CD14-positive monocyte (primary cell): ENCODE measurements at regions not wholly inside any gene's neighbourhood (a gene's known extent, or its start where the extent isn't known, plus 50 kb on each side); places are given as distances from the start of the nearest gene placed in this dataset.

Experiments
- DNase-seq, 3 donors: peaks; one replicate each; pipeline ENCODE4 v3.0.0-alpha.2; 2011 to 2022
- H2AFZ ChIP-seq: 2 replicates; pipeline ENCODE4 v1.6.0; 2012; ENCODE audit warnings: mild to moderate bottlenecking, low read depth, low read length, inconsistent platforms; ENCODE audit not compliant: insufficient read depth, poor library complexity, severe bottlenecking
- H3K27ac ChIP-seq, 2 donors: 1 replicate in 1 of 2; 2 replicates in 1 of 2; pipeline ENCODE4 v1.5.1; 2012 to 2013; ENCODE audit warnings: low read length in 2 of 2, control low read depth in 1 of 2, inconsistent platforms in 1 of 2, low read depth in 1 of 2, mild to moderate bottlenecking in 1 of 2
- H3K27me3 ChIP-seq, 2 donors: one replicate each; pipeline versions ENCODE4 v1.6.0 to v1.6.1; 2011 to 2013; ENCODE audit warnings: low read length in 2 of 2; ENCODE audit not compliant: control insufficient read depth in 2 of 2, insufficient read depth in 2 of 2
- H3K36me3 ChIP-seq, 2 donors: replicated peaks in 1 of 2; 1 replicate in 1 of 2; 2 replicates in 1 of 2; pipeline versions ENCODE4 v1.5.1 to v1.6.1; 2012 to 2013; ENCODE audit warnings: low read length in 2 of 2, control low read depth in 1 of 2, inconsistent platforms in 1 of 2, mild to moderate bottlenecking in 1 of 2; ENCODE audit not compliant: insufficient read depth in 2 of 2, control insufficient read depth in 1 of 2
- H3K4me1 ChIP-seq, 2 donors: 1 replicate in 1 of 2; 2 replicates in 1 of 2; pipeline versions ENCODE4 v1.5.1 to v1.6.1; 2012 to 2013; ENCODE audit warnings: low read length in 2 of 2, control low read depth in 1 of 2, inconsistent platforms in 1 of 2, mild to moderate bottlenecking in 1 of 2, moderate library complexity in 1 of 2; ENCODE audit not compliant: insufficient read depth in 2 of 2, control insufficient read depth in 1 of 2
- H3K4me2 ChIP-seq: replicated peaks from 2 replicates; pipeline ENCODE3; 2012; ENCODE audit warnings: low read length, moderate library complexity, mild to moderate bottlenecking; ENCODE audit not compliant: poor library complexity, severe bottlenecking; ENCODE audit errors: extremely low read depth
- H3K4me3 ChIP-seq, 3 experiments: fragments of 200-600 bp in 1 of 3; sonication (generic) in 1 of 3; replicated peaks in 1 of 3; 1 replicate in 2 of 3; 2 replicates in 1 of 3; pipeline ENCODE4 v1.5.1; 2011 to 2013; ENCODE audit warnings: low read length in 3 of 3, mild to moderate bottlenecking in 3 of 3, control low read depth in 2 of 3, low read depth in 2 of 3, inconsistent platforms in 1 of 3, moderate library complexity in 1 of 3
- H3K79me2 ChIP-seq: 2 replicates; pipeline ENCODE4 v1.6.0; 2012; ENCODE audit warnings: mild to moderate bottlenecking, control low read depth, inconsistent platforms, low read length, moderate library complexity; ENCODE audit not compliant: insufficient read depth
- H3K9ac ChIP-seq: 2 replicates; pipeline ENCODE4 v1.6.0; 2017; ENCODE audit warnings: low read length, mild to moderate bottlenecking; ENCODE audit not compliant: insufficient read depth, poor library complexity, severe bottlenecking
- H3K9me3 ChIP-seq, 2 donors: replicated peaks in 1 of 2; 1 replicate in 1 of 2; 2 replicates in 1 of 2; pipeline versions ENCODE4 v1.5.1 to v1.6.1; 2012 to 2013; ENCODE audit warnings: low read length in 2 of 2, control low read depth in 1 of 2; ENCODE audit not compliant: control insufficient read depth in 1 of 2, insufficient read depth in 1 of 2
- H4K20me1 ChIP-seq: 2 replicates; pipeline ENCODE4 v1.6.0; 2012; ENCODE audit warnings: mild to moderate bottlenecking, low read length, control low read depth, moderate library complexity; ENCODE audit not compliant: insufficient read depth
- H3K27ac Mint-ChIP-seq, 7 donors: one replicate each; pipeline ENCODE4 v1.8.0; 2020; ENCODE audit warnings: mild to moderate bottlenecking in 7 of 7, mixed read lengths in 7 of 7, moderate library complexity in 6 of 7, inconsistent platforms in 2 of 7
- H3K27me3 Mint-ChIP-seq, 3 donors: one replicate each; pipeline ENCODE4 v1.8.0; 2021 to 2022; ENCODE audit warnings: low read depth in 3 of 3, mild to moderate bottlenecking in 3 of 3, mixed read lengths in 3 of 3, moderate library complexity in 3 of 3, inconsistent platforms in 1 of 3
- H3K36me3 Mint-ChIP-seq, 2 donors: one replicate each; pipeline ENCODE4 v1.8.0; 2020; ENCODE audit warnings: mixed read lengths in 2 of 2, inconsistent platforms in 1 of 2, mild to moderate bottlenecking in 1 of 2
- H3K4me1 Mint-ChIP-seq: one replicate; pipeline ENCODE4 v1.8.0; 2020; ENCODE audit warnings: mild to moderate bottlenecking, mixed read lengths
- H3K4me3 Mint-ChIP-seq, 2 donors: one replicate each; pipeline ENCODE4 v1.8.0; 2020; ENCODE audit warnings: mild to moderate bottlenecking in 2 of 2, mixed read lengths in 2 of 2, moderate library complexity in 1 of 2
- H3K9me3 Mint-ChIP-seq, 7 donors: one replicate each; pipeline ENCODE4 v1.8.0; 2020 to 2022; ENCODE audit warnings: mixed read lengths in 7 of 7, mild to moderate bottlenecking in 6 of 7, moderate library complexity in 6 of 7, inconsistent platforms in 2 of 7
- WGBS: methylation state at CpG from one replicate; pipeline ENCODE4 v1.1.5; 2013; ENCODE audit warnings: missing lambda C conversion rate; ENCODE audit not compliant: insufficient coverage; 5-methylcytosine and 5-hydroxymethylcytosine counted together
- intact Hi-C, 2 donors: fragments of 100-400 bp; cut with micrococcal nuclease; formaldehyde crosslinking; loops; one replicate each; pipeline versions ENCODE4 v1.15.0 to v1.15.1; 2023
- TF ChIP-seq, protein P1 (sequence below): fragments of 200-600 bp; IDR thresholded peaks from one replicate; pipeline ENCODE4 v1.8.0; 2022; ENCODE audit warnings: antibody characterized with exemption, mild to moderate bottlenecking

DNA sequence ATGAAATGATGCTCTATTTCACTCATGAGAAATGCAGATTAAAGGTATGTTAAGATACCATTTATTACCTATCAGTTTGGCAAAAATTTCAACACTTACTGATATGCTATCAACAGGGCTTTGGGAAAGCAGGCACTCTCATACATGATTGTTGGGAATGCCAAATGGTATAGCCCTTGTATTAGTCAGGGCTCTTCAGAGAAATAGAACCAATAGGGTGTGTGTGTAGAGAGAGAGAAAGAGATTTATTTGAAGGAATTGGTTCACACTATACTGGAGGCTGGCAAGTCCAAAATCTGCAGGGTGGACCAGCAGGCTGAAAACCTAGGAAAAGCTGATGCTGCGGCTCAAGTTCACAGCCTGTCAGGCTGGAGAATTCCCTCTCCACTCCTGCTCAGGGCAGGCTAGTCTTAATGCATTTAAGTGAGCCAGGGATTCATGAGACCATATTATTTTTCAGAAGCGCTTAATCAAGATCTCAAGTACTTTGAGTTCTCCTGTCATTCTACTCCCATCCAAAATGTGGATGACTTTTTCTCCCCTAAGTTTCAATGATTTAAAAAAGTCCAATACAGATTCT is 72.4 kb downstream of the NHLRC3 start:
- DNase-seq = no peak
- TF ChIP-seq, protein P1, sequence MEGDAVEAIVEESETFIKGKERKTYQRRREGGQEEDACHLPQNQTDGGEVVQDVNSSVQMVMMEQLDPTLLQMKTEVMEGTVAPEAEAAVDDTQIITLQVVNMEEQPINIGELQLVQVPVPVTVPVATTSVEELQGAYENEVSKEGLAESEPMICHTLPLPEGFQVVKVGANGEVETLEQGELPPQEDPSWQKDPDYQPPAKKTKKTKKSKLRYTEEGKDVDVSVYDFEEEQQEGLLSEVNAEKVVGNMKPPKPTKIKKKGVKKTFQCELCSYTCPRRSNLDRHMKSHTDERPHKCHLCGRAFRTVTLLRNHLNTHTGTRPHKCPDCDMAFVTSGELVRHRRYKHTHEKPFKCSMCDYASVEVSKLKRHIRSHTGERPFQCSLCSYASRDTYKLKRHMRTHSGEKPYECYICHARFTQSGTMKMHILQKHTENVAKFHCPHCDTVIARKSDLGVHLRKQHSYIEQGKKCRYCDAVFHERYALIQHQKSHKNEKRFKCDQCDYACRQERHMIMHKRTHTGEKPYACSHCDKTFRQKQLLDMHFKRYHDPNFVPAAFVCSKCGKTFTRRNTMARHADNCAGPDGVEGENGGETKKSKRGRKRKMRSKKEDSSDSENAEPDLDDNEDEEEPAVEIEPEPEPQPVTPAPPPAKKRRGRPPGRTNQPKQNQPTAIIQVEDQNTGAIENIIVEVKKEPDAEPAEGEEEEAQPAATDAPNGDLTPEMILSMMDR = no peak
- Mint-ChIP-seq H3K4me1 (no peaks in the 10 kb centered on the region), H3K27me3 (peaks cover 2 to 9% (median 4%) of the 10 kb centered on the region in 3 donors), H3K9me3 (peaks cover 0 to 6% (median 2%) of the 10 kb centered on the region in 7 donors), H3K27ac (no peak overlapping the region), H3K36me3 (no peaks in the 10 kb centered on the region), H3K4me3 (no peak overlapping the region)
- no peaks in the 10 kb centered on the region for H4K20me1 ChIP-seq
- intact Hi-C loops = no loop called here
- H3K9me3 ChIP-seq = no peaks in the 10 kb centered on the region
- no peak overlapping the region for H3K27ac ChIP-seq
- no peaks in the 10 kb centered on the region for H3K27me3 ChIP-seq
- no peak overlapping the region for H3K9ac ChIP-seq
- H3K4me3 ChIP-seq = no peak overlapping the region
- no peaks in the 10 kb centered on the region for H3K79me2 ChIP-seq
- 100% methylated on average over 2 of the region's 2 CpGs for WGBS
- H2AFZ ChIP-seq = no peak overlapping the region
- no peak overlapping the region for H3K4me2 ChIP-seq
- H3K36me3 ChIP-seq = no peaks in the 10 kb centered on the region
- no peaks in the 10 kb centered on the region for H3K4me1 ChIP-seq

DNA sequence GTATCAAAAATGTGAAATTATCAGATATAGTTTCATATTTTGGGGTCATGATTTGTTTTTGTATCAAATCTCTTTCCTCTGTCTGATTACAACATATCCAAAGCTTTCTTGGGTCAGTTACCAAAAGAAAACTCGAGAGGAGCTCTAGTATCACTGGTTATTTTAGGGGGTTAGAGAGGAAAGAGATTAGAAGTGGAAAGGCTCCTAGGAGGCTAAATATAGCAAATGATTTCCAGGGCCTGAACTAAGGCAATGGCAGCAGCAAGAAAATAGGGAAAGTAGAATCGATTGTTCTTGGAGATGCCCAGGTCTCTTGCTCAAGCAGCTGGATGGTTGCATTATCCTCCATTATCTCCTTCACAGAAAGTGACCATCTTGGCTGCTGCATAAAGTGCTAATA is 72.9 kb downstream of the NHLRC3 start:
- Histone ChIP-seq H3K4me1 (no peaks in the 10 kb centered on the region), H4K20me1 (no peaks in the 10 kb centered on the region), H3K27me3 (no peaks in the 10 kb centered on the region), H3K9me3 (no peaks in the 10 kb centered on the region), H3K79me2 (no peaks in the 10 kb centered on the region), H3K4me3 (no peak overlapping the region), H3K9ac (no peak overlapping the region), H3K36me3 (no peaks in the 10 kb centered on the region), H3K27ac (no peak overlapping the region), H3K4me2 (no peak overlapping the region), H2AFZ (no peak overlapping the region)
- intact Hi-C loops = no loop called here
- no CpG with 5 or more reads among the region's 2 CpGs for WGBS
- no peak overlapping the region for H3K4me3 Mint-ChIP-seq
- no peaks in the 10 kb centered on the region for H3K36me3 Mint-ChIP-seq
- H3K27me3 Mint-ChIP-seq = peaks cover 2 to 9% (median 4%) of the 10 kb centered on the region in 3 donors
- H3K9me3 Mint-ChIP-seq = peaks cover 0 to 8% (median 2%) of the 10 kb centered on the region in 7 donors
- TF ChIP-seq, protein P1 = no peak
- DNase-seq = no peak
- H3K4me1 Mint-ChIP-seq = no peaks in the 10 kb centered on the region
- no peak overlapping the region for H3K27ac Mint-ChIP-seq
